Heart left ventricle (tissue), 13 donors: ENCODE measurements at regions not wholly inside any gene's neighbourhood (a gene's known extent, or its start where the extent isn't known, plus 50 kb on each side); places are given as distances from the start of the nearest gene placed in this dataset.

ENCODE experiments used
- CTCF ChIP-seq, 12 donors: fragments of 200-600 bp; sonication (generic) in 4 of 12; IDR thresholded peaks; one replicate each; pipeline versions ENCODE4 v1.5.0 to v1.8.0; 2018 to 2022; ENCODE audit warnings: antibody characterized with exemption in 12 of 12, mild to moderate bottlenecking in 5 of 12
- POLR2A ChIP-seq, 2 donors: fragments of 450-650 bp; IDR thresholded peaks; one replicate each; pipeline ENCODE4 v1.6.1; 2017; ENCODE audit warnings: antibody characterized with exemption in 2 of 2, mild to moderate bottlenecking in 2 of 2, moderate library complexity in 2 of 2
- donor health status: ischemic (EF 13 %, LVEDD 7.1; RV severe dilation, severe dysfunction).
- donor health status: DM: no; HTN: yes; CAD: no.
- donor health status: DM: no; HTN: no; CAD: no.
- donor health status: ischemic (EF 25% LVEDD 6.9; RV normal size, moderate dysfunction).
- donor health status: ischemic (EF 25% LVEDD 5.7; RV mildly dilated, moderate dysfunction).
- donor health status: ischemic (EF 35%, LVEDD 5.7; RV mildly dilated, moderate dysfunction).
- donor health status: nonischemic (EF 11% LVEDD 7.7; RV severe dilation, severe dysfunction).
- donor health status: DM: yes; HTN: yes; CAD: no.
- donor health status: PGD.
- donor health status: ischemic (EF 29% LVEDD 5.4; RV normal size, mild dysfunction).
- donor health status: nonischemic (EF 23%, LVEDD 6.1; RV moderate dilation, normal function).

GRCh38 chr4:43402393-43402792 is 509.9 kb downstream of the GRXCR1 start:
- no peak for TF ChIP-seq CTCF (IDR thresholded peaks at IDR 0.05)
- TF ChIP-seq POLR2A (IDR thresholded peaks at IDR 0.05): no peak
